ENCODE measurements at regions not wholly inside any gene's neighbourhood (a gene's known extent, or its start where the extent isn't known, plus 50 kb on each side); places are given as distances from the start of the nearest gene placed in this dataset.

- DNase-seq (ENCODE audit: low spot score) = no peak
Observed at GRCh38 chr12:111011999-111012600, 91.7 kb upstream of the MYL2 start.

DNA sequence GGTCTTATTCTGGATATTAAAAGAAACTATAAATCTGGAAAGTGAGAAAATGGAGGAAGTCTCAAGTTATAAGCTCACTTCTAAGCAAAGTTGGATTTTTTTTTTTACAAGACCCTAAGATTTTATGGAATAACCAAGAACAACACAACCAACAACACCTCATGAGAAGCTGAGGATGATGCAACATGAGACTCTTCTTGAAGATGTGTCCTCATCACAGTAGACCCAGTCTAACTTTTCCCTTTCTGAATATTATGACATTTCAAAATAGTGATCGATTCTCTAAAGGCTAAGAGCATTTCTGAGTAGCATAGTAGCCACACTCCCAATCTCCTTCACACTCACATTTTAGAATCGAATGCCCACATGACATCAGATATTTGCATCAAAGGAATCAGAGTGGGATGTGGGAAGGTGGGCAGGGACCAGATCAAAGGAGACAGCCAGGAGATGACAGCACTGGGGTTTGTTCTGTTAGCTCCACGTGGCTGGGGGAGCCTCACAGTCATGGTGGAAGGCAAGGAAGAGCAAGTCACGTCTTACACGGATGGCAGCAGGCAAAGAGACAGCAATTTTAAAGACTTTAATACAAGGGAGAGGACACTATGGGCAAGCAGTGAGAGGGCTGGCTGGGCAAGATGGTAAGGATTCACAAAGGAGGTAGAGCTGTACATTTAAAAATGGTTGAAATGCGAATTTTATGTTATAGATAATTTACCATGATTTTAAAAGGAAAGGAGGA is 90.7 kb upstream of the MYL2 start:
- no peak for DNase-seq (ENCODE audit: low spot score)

GRCh38 chr12:111010061-111010460 is 89.7 kb upstream of the MYL2 start:
- DNase-seq (ENCODE audit: low spot score) = no peak

DNA sequence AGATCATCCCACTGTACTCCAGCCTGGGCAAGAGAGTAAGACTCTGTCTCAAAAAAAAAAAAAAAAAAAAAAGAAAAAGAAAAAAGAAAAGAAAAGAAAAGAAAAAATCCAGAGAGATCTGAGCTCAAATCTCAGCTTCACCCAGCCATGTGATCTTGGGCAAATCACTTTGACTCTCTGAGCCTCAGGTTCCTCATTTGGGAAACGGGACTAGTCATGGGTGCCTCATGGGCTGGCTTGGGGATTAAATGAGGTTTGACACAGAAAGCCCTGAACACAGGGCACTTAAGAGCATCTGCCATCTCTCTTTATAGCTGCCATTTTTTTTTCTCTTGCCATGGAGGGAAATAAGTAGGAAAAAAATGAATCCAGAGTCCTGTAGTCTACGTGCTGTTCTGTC is 86.2 kb upstream of the MYL2 start:
- DNase-seq (ENCODE audit: low spot score) = no peak

- no peak for DNase-seq (ENCODE audit: low spot score)
Observed at GRCh38 chr12:110998971-110999370, 78.6 kb upstream of the MYL2 start.

DNA sequence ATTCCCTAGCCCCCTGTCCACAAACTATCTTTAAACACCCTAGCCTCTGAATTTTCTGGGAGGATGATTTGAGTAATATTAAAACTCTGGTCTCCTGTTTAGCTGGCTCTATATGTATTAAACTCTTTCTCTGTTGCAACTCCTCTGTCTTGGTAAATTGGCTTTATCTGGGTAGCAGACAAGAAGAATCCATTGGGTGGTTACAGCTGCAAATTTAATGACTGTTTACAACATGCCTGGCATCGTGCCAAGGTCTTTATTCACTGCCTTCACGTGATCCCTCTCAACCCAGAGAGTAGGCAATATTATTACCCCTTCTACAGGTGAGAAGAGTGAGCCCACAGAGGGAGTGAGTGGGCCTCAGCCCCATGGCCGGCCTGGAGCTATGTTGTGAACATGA is 77.8 kb upstream of the MYL2 start:
- no peak for DNase-seq (ENCODE audit: low spot score)

GRCh38 chr12:110996415-110996814 is 76.0 kb upstream of the MYL2 start:
- DNase-seq (ENCODE audit: low spot score) = no peak

DNA sequence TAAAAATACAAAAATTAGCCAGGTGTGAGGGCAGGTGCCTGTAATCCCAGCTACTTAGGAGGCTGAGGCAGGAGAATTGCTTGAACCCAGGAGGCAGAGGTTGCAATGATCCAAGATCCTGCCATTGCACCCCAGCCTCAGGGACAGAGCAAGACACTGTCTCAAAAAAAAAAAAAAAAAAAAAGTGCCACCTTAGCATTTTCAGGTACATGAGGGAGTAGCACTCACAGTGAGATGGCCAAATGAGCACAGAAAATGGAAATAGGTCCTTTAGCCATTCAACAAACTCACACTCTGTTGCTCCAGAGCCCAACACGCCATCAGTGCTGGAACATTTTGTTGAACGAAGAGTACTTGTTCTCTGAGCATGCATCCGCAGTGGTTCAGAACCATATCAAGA is 75.2 kb upstream of the MYL2 start:
- no peak for DNase-seq (ENCODE audit: low spot score)

GRCh38 chr12:110995016-110995415 is 74.6 kb upstream of the MYL2 start:
- no peak for DNase-seq (ENCODE audit: low spot score)

GRCh38 chr12:110993434-110993833 is 73.1 kb upstream of the MYL2 start:
- DNase-seq (ENCODE audit: low spot score) = no peak

DNA sequence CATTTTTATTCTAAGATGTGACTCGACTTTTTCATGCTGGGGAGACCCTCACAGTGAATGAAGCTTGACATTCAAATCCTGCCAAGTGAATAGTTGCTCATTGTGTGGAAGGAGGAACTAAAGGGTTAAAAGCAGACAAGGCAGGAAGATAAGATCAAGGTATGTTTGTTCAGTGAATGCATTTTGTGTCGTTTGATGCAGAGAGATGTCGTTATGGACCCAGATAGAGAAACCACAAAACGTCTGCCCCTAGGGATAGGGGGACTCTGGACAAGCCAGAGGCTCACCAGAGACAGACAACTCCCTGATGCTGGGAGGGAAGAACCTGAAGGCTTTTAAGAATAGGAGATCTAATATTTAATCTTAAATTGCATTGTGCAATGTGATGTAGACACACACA is 72.5 kb upstream of the MYL2 start:
- no peak for DNase-seq (ENCODE audit: low spot score)

GRCh38 chr12:110983811-110984210 is 63.4 kb upstream of the MYL2 start:
- no peak for DNase-seq (ENCODE audit: low spot score)

DNA sequence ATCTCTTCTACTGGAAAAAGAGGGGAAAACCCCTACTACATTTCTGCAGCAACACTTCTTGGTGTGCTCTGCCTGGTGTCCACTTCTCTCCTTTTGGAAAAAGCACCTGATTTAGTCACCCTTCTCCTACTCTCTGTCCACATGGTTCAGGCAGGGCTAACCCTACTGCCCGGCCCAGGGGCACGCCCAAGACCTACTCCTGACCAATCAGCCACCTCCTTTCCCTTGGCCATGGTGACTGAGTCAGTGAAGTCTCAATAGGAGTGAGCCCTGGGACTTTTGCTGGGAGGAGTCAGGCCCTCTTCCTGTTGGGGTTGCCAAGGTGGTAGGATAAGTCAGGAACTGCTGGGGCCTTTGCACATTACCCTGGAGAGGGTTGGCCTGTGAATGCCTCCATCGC is 52.5 kb upstream of the MYL2 start:
- DNase-seq (ENCODE audit: low spot score) = no peak

- no peak for DNase-seq (ENCODE audit: low spot score)
Observed at GRCh38 chr12:110971936-110972335, 51.6 kb upstream of the MYL2 start.

DNA sequence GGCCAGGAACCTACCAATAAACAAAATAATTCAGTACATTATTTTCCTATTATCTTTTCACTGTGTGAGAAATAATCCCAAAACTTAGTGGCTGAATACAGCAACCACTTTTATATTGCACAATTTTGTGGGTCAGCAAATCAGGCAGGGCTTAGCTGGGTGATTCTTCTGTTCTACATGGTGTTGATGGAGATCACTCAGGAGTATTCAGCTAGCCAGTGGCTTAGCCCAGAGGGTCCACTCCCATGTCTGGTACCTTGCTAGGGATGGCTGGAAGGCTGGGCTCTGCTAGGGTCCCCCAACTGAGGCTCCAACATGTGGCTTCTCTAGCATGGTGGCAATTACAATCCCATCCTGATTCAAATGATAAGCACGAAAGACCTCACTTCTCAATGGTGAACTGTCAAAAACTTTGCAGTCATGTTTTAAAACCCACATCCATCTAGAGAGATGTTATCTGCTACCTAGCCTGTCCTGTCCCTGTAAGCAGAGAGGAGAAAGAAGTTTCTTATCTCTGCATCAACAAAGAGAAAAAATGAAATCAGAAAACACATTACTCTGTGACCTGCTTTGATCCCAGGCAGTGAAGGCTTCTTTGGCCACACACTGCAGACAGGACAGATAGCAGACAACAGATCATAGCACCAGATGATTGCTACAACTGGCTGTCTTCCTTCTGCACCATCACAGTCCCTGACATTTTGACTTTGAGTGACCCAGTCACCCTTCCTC is 51.0 kb upstream of the MYL2 start:
- no peak for DNase-seq (ENCODE audit: low spot score)

All from CD4-positive, alpha-beta T cell treated with Interleukin-6 at 100 ng/mL for 8 hours (primary cell).